Kidney epithelial cell (primary cell): ENCODE measurements at regions not wholly inside any gene's neighbourhood (a gene's known extent, or its start where the extent isn't known, plus 50 kb on each side); places are given as distances from the start of the nearest gene placed in this dataset.
"Not testable (repeated sequence)": the region's sequence is repeated elsewhere in the genome, so short reads cannot be mapped to it uniquely, and the experiment has no call there.

ENCODE experiments used
- DNase-seq: peaks from one replicate; pipeline ENCODE4 v3.0.0-alpha.2; 2010; ENCODE audit warnings: low read depth
- H3K27me3 ChIP-seq: 2 replicates; pipeline ENCODE4 v1.6.0; 2011; ENCODE audit warnings: low read length; ENCODE audit not compliant: control insufficient read depth, insufficient read depth
- H3K36me3 ChIP-seq: 2 replicates; pipeline ENCODE4 v1.5.1; 2011; ENCODE audit warnings: low read length; ENCODE audit not compliant: control insufficient read depth, insufficient read depth
- H3K4me3 ChIP-seq: 2 replicates; pipeline ENCODE4 v1.5.1; 2011; ENCODE audit warnings: low read depth, mild to moderate bottlenecking, control low read depth, low read length
- TF ChIP-seq, protein P1 (sequence below): IDR thresholded peaks from 2 replicates; pipeline ENCODE4 v1.5.1; 2011; ENCODE audit warnings: mild to moderate bottlenecking, moderate library complexity, low read length, control low read depth, inconsistent platforms; ENCODE audit not compliant: insufficient read depth, poor library complexity, severe bottlenecking

DNA sequence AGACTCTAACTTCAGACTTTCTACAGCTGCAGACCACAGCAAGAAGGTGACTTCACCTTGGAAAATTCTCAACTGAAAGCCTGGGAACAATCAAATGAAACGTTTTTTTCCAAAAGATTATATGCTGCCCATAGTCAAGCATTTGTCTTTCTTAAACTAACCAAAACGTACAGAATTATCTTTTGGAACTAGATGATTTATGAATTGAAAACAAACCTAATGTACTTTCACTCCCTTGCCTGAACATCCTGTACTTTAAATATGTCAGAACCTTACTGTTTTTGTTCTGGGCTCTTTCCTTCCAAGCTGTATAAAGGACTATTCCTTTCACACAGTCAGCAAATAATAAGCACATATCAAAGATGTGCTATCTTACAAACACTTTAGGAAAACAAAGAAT lies 62.4 kb upstream of the TNFAIP3 start:
- Histone ChIP-seq H3K36me3 (no peaks in the 10 kb centered on the region), H3K27me3 (no peaks in the 10 kb centered on the region), H3K4me3 (no peak overlapping the region)
- TF ChIP-seq, protein P1, sequence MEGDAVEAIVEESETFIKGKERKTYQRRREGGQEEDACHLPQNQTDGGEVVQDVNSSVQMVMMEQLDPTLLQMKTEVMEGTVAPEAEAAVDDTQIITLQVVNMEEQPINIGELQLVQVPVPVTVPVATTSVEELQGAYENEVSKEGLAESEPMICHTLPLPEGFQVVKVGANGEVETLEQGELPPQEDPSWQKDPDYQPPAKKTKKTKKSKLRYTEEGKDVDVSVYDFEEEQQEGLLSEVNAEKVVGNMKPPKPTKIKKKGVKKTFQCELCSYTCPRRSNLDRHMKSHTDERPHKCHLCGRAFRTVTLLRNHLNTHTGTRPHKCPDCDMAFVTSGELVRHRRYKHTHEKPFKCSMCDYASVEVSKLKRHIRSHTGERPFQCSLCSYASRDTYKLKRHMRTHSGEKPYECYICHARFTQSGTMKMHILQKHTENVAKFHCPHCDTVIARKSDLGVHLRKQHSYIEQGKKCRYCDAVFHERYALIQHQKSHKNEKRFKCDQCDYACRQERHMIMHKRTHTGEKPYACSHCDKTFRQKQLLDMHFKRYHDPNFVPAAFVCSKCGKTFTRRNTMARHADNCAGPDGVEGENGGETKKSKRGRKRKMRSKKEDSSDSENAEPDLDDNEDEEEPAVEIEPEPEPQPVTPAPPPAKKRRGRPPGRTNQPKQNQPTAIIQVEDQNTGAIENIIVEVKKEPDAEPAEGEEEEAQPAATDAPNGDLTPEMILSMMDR, result no peak
- DNase-seq, result no peak

- Histone ChIP-seq H3K36me3 (no peaks in the 10 kb centered on the region), H3K4me3 (no peak overlapping the region), H3K27me3 (no peaks in the 10 kb centered on the region)
- no peak for DNase-seq
- TF ChIP-seq, protein P1, result no peak
These were observed 61.4 kb upstream of the TNFAIP3 start for GRCh38 chr6:137805622-137806021.

DNA sequence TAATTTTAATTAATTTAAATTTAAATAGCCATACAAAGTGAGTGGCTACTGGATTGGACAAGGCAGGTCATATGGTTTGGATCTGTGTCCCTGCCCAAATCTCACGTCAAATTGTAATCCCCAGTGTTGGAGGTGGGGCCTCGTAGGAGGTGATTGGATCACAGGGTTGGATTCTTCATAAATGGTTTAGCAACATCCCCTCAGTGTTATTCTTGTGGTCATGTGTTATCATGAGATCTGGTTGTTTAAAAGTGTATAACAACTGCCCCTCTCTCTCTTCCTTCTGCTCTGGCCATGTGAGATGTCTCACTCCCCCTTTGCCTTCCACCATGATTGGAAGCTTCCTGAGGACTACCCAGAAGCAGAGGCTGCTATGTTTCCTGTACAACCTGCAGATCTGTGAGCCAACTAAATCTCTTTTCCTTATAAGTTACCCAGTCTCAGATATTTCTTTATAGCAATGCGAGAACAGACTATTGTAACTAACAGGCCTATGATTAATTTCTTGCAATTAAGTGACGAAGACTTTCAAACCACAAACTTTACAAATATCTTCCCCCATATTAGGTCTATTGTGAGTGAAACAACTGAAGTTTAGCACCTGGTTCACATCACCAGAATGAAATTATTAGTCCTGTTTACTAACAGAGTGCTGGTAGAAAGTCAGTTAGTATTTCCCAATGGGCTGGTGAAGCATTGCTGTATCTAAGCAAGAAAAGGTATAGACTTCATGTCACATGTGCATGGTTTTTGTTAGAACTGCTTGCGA lies 60.0 kb upstream of the TNFAIP3 start:
- Histone ChIP-seq H3K36me3 (no peaks in the 10 kb centered on the region), H3K27me3 (no peaks in the 10 kb centered on the region), H3K4me3 (no peak overlapping the region)
- TF ChIP-seq, protein P1, result no peak
- DNase-seq, result no peak

DNA sequence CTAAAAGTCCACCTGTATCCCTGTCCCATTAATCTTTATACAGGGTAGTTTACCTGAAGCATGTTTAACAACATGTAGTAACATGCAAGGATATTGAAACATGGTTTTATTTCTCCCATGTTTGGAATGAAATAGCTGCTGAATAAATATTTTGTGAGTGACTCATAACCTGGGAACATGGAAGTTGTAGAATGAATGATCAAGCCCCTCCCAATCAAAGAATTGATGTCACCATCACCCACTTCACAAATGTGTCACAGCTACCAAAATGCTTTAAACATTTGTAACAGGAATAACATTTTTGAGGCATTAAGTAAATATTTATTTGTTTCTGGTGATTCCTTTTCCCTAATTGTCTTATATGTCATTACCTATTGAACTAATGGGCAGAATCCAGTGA lies 58.9 kb upstream of the TNFAIP3 start:
- Histone ChIP-seq H3K27me3 (no peaks in the 10 kb centered on the region), H3K36me3 (no peaks in the 10 kb centered on the region), H3K4me3 (no peak overlapping the region)
- DNase-seq, result peak; percentile 65
- TF ChIP-seq, protein P1, result no peak

DNA sequence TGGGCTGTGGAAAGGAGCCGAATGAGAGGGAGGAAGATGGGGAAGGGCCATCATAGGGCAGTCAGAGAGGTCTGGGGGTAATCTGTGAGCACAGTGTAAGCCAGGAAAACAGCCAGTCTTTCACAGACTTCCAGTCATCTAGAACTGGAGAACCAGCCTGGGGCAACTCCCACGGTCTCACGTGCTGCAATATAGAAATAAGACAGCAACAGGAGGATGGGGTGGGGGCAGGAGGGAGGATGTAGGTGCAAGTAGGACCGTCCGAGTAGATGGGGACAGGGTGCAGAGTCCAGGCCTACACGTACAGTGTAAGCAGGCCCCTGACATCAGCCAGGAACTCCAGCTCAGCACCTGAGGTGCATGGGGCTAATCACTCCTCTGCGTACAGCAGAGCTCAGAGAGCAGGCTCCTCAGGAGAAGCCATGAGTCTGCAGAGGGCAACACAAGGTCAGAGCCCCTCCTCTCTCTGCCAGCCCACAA lies 58.2 kb upstream of the TNFAIP3 start:
- no peak overlapping the region for H3K4me3 ChIP-seq
- no peak for DNase-seq
- no peaks in the 10 kb centered on the region for H3K27me3 ChIP-seq
- TF ChIP-seq, protein P1, result no peak
- H3K36me3 ChIP-seq, result no peaks in the 10 kb centered on the region

- not testable (repeated sequence) for DNase-seq, H3K27me3 ChIP-seq, H3K4me3 ChIP-seq, H3K36me3 ChIP-seq
These were observed 57.0 kb upstream of the TNFAIP3 start for GRCh38 chr6:137809895-137810553.
